GM18498 (cell line): ENCODE measurements at regions not wholly inside any gene's neighbourhood (a gene's known extent, or its start where the extent isn't known, plus 50 kb on each side); places are given as distances from the start of the nearest gene placed in this dataset.
"Not testable (repeated sequence)": the region's sequence is repeated elsewhere in the genome, so short reads cannot be mapped to it uniquely, and the experiment has no call there.

ENCODE experiments used
- ATAC-seq: cut with Tn5 transposase; IDR thresholded peaks from one replicate; pipeline ENCODE4 v1.9.1; 2021; ENCODE audit warnings: mild to moderate bottlenecking, moderate library complexity; ENCODE audit not compliant: unreplicated experiment

- ATAC-seq = no peak
These were observed 296.9 kb upstream of the NCKAP5 start for GRCh38 chr2:133865141-133865540.

GRCh38 chr2:133867166-133867565, 298.9 kb upstream of the NCKAP5 start:
- no peak for ATAC-seq

GRCh38 chr2:133871545-133872209, 303.4 kb upstream of the NCKAP5 start:
- no peak for ATAC-seq

DNA sequence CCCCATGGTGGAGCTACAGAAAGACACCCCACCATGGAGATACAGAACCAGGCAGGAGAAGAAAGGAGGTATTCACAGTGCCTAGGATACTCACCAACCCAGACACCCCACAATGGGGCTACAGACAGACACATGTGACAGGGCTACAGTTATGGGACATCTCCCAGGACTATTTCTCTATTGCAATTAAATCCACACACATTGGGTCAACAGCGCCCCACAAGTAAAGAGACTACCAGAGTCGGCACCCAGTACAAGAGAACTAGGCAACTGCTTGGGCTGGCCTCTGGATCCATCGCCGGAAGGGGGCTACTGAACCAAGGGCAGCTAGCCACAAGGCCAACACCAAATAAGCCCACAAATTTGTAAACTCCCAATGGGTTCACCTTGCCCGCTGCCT, 310.1 kb upstream of the NCKAP5 start:
- no peak for ATAC-seq

DNA sequence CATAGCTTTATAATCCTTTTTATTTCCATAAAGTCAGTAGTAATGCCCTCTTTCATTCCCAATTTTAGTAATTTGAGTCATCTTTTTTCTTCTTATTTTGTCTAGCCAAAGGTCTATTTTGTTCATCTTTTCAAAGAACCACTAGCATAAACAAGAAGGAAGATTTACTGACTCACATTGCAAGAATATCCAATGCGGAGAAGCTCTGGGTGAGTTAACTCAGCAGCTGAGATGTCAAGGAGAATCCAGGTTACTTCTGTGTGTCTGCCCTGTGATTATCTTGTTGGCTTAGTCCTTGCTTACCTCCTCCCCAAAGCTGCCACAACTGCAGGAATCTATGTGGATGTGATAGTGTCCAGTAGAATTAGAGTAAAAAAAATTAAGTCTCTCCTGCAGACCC, 311.4 kb upstream of the NCKAP5 start:
- no peak for ATAC-seq

- not testable (repeated sequence) for ATAC-seq
These were observed 313.9 kb upstream of the NCKAP5 start for GRCh38 chr2:133882159-133882558.

GRCh38 chr2:133884739-133885381, 316.6 kb upstream of the NCKAP5 start:
- peak; percentile 51 for ATAC-seq

DNA sequence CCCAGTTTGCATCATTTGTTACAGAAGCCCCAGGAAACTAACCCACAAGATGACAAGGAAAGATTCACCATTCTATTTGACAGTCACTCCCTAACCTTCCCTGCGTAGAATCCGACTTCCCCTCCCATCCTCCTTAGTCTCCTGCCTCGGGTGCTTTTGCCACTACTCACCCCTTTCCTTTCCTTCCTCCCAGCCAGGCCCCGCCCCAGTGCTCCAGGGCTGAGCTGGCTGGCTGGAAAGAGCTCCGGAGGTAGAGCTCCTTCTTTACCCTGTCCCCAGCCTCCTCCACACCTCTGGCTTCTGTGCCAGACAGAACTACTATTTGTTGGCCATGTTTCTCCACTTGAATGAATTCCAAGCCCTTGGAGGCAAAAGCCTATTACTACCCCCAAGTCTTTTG, 317.6 kb upstream of the NCKAP5 start:
- no peak for ATAC-seq

GRCh38 chr2:133886735-133887675, 318.7 kb upstream of the NCKAP5 start:
- ATAC-seq = peak; percentile 81

DNA sequence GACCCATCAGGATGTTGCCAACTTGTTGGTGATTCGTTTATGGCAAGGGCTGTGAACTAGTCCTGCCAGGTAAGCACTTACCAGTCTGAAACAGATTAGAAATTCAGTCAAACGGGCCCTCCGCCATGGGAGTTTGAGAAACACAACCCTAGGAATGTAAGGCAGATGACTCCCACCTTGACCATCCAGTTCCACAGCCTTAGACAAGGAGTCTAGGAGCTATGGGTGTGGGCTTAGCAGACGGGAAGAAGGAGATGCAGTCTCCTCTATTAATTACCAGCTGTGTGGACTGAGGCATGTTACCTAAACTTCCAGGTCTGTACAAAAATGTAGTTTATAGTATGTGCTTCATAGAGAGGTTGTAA, 319.4 kb upstream of the NCKAP5 start:
- no peak for ATAC-seq

DNA sequence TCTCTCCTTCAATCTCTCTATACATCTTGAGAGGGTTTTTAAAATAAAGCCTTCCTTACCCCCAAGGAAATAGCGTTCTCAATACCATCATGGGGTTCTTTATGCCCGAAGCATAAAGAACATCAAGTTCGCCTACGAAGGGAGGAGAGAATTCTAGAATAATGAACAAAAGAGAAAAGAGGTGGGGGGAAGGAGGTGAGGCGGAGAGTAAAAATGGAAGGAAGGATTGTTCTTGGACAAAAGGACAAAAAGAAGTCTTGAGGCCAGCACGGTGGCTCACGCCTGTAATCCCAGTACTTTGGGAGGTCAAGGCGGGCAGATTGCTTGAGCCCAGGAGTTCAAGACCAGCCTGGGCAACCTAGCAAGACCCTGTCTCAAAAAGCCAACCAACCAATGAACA, 319.8 kb upstream of the NCKAP5 start:
- no peak for ATAC-seq

DNA sequence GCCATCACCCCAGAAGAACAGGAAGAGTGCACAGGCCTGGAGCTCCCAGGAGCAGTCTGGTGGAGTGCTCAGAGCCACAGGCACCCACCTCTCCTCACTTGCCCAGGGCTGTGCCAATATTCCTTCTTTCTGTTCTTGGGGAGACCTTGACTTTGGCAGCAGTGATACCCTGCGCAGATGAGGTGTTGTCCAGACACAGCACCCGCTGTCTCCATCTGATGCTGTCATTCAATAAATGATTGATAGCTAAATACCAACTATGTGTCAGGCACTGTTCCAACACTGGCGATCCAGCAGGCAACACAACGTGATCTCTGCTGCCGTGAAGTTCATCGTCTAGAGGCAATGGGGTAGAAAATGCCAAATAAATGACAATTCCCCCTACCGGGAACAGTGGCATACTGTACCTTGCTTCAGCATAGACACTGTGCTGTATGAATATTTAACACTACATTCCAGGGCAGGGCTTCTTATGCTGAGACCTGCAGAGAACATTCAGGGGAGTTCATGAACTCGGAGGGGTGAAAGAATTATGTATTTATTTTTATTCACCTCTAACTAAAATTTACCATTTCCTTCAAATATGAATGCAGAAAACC, 320.5 kb upstream of the NCKAP5 start:
- ATAC-seq = no peak

GRCh38 chr2:133892352-133892913, 324.2 kb upstream of the NCKAP5 start:
- ATAC-seq = no peak

DNA sequence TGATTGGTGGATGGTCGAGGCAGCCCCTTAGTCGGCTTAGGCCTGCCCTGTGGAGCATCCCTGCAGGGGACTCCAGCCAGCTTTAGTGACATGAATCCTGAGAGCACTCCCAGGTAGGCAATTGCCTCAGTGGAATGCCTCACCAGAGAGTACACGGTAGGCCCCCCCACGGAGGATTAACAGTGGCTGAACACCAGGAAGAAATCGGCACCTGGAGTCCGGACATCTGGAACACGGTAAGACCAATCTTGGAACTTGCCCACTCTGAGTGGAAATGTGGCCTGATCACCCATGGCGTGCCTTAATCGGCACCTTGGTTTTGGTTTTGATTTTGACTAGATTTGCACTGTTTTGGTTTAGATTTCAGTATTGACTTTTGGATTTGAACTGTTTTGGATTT, 326.2 kb upstream of the NCKAP5 start:
- ATAC-seq = no peak

DNA sequence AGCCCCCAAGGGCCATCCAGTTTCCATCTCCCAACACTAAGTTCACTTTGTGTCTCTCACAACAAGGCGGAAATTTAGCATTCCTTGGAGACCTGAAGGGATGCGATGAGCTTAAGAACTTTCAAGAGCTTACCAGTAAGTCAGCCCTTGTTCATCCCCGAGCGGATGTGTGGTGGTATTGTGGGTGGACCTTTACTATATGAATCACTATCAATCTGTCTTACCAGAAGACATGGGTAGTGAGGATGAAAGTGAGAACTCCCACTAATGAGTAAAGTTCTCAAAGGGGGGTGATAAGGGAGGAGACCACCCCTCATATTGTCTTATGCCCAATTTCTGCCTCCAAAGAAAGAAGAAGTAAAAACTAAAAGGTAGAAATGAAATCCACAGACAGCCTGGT, 329.6 kb upstream of the NCKAP5 start:
- not testable (repeated sequence) for ATAC-seq

GRCh38 chr2:133900909-133901308, 332.6 kb upstream of the NCKAP5 start:
- ATAC-seq = no peak

GRCh38 chr2:133906396-133906795, 338.1 kb upstream of the NCKAP5 start:
- ATAC-seq = no peak

DNA sequence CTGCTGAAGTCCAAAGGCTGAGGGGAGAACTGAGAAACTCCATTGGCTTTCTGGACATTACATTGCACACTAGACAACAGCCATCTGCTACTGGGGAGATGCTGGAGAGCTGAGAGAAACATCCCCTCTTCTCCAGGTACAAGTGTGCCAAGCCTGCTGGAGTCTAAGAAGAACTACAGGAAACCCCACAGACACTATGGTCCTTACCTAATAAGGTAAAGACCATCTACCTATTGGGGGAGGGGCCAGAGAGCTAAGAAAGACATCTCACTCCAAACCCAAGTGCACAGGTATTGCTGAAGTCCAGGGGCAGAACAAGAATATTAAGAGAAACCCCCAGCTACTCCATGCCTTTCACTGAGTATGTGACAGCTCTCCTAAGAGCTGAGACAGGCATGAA, 338.7 kb upstream of the NCKAP5 start:
- ATAC-seq = no peak

GRCh38 chr2:133908171-133908570, 339.9 kb upstream of the NCKAP5 start:
- ATAC-seq = no peak

- no peak for ATAC-seq
These were observed 335.7 kb upstream of the MGAT5 start for GRCh38 chr2:133918141-133918540.

DNA sequence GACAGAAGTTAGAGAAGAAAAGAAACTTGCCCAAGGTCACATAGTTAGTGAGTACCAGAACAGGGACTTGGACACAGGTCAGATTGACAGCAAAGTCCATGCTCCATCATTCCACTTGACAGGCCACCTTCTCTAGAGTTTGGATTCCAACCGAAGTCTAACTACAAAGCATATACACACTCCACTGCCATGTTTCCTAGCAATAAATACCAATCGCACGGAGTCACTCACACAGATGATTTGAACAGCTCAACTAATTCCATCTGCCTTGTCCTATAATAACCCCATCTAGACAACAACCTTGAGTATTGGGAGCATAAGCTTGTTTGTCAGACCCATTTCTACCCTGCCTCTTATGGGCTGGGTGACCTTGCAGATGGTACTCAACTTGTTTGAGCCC, 334.6 kb upstream of the MGAT5 start:
- no peak for ATAC-seq
